ENCODE measurements at regions not wholly inside any gene's neighbourhood (a gene's known extent, or its start where the extent isn't known, plus 50 kb on each side); places are given as distances from the start of the nearest gene placed in this dataset.

GRCh38 chr2:3073041-3073595 is 304.5 kb downstream of the EIPR1 start:
- TF ChIP-seq, protein P1, sequence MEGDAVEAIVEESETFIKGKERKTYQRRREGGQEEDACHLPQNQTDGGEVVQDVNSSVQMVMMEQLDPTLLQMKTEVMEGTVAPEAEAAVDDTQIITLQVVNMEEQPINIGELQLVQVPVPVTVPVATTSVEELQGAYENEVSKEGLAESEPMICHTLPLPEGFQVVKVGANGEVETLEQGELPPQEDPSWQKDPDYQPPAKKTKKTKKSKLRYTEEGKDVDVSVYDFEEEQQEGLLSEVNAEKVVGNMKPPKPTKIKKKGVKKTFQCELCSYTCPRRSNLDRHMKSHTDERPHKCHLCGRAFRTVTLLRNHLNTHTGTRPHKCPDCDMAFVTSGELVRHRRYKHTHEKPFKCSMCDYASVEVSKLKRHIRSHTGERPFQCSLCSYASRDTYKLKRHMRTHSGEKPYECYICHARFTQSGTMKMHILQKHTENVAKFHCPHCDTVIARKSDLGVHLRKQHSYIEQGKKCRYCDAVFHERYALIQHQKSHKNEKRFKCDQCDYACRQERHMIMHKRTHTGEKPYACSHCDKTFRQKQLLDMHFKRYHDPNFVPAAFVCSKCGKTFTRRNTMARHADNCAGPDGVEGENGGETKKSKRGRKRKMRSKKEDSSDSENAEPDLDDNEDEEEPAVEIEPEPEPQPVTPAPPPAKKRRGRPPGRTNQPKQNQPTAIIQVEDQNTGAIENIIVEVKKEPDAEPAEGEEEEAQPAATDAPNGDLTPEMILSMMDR (IDR thresholded peaks at IDR 0.05) = no peak
- TF ChIP-seq TAF1 (IDR thresholded peaks at IDR 0.05; ENCODE audit: borderline replicate concordance, low read depth, low read length) (no peak), TEAD4 (IDR thresholded peaks at IDR 0.05; ENCODE audit: borderline replicate concordance, insufficient read depth) (no peak), EP300 (IDR thresholded peaks at IDR 0.05; ENCODE audit: borderline replicate concordance in 1 of 2, low read depth in 1 of 2, low read length in 1 of 2) (no peak)
